SU-DHL-6 (cell line): ENCODE measurements at regions not wholly inside any gene's neighbourhood (a gene's known extent, or its start where the extent isn't known, plus 50 kb on each side); places are given as distances from the start of the nearest gene placed in this dataset.

ENCODE experiments used
- H2AFZ ChIP-seq: fragments of 200-600 bp; sonication (generic); 2 replicates; pipeline ENCODE4 v1.6.1; 2014; ENCODE audit warnings: low read depth, mild to moderate bottlenecking, moderate library complexity, mixed read lengths, antibody characterized with exemption, low read length; ENCODE audit not compliant: severe bottlenecking
- H3F3A ChIP-seq: fragments of 200-600 bp; shearing (Covaris generic); 2 replicates; pipeline ENCODE4 v1.6.0; 2016; ENCODE audit warnings: antibody characterized with exemption, mild to moderate bottlenecking; ENCODE audit not compliant: insufficient read depth
- H3K27ac ChIP-seq: fragments of 200-600 bp; sonication (generic); 2 replicates; pipeline ENCODE4 v1.5.1; 2016; ENCODE audit warnings: low read depth, mild to moderate bottlenecking, low read length, moderate library complexity, mixed read lengths
- H3K27me3 ChIP-seq: fragments of 200-600 bp; sonication (generic), shearing (Covaris generic); 2 replicates; pipeline ENCODE4 v1.6.0; 2014; ENCODE audit warnings: mild to moderate bottlenecking, low read length
- H3K36me3 ChIP-seq: fragments of 200-600 bp; sonication (generic); 2 replicates; pipeline ENCODE4 v1.6.1; 2014; ENCODE audit warnings: mild to moderate bottlenecking, low read length, mixed read lengths
- H3K4me2 ChIP-seq: fragments of 300-600, 200-600 bp; shearing (Covaris generic), sonication (generic); 2 replicates; pipeline ENCODE4 v1.6.0; 2014; ENCODE audit warnings: low read length, low read depth, mild to moderate bottlenecking; ENCODE audit not compliant: poor library complexity, severe bottlenecking
- H3K4me3 ChIP-seq: fragments of 200-600 bp; sonication (generic); 2 replicates; pipeline ENCODE4 v1.5.1; 2014; ENCODE audit warnings: antibody characterized with exemption, low read length, mild to moderate bottlenecking, mixed read lengths; ENCODE audit not compliant: insufficient read depth, poor library complexity, severe bottlenecking
- H3K79me2 ChIP-seq: fragments of 200-600 bp; sonication (generic); 2 replicates; pipeline ENCODE4 v1.6.1; 2014; ENCODE audit warnings: mild to moderate bottlenecking, low read length, moderate library complexity; ENCODE audit not compliant: insufficient read depth
- H3K9ac ChIP-seq: fragments of 200-600 bp; sonication (generic); 2 replicates; pipeline ENCODE4 v1.7.0; 2014; ENCODE audit warnings: mild to moderate bottlenecking, low read length
- H3K9me2 ChIP-seq: fragments of 200-600 bp; sonication (generic); replicated peaks from 2 replicates; pipeline ENCODE4 v1.6.1; 2014; ENCODE audit warnings: low read length; ENCODE audit not compliant: insufficient read depth
- H3K9me3 ChIP-seq: fragments of 200-600 bp; sonication (generic); 2 replicates; pipeline ENCODE4 v1.6.1; 2014; ENCODE audit warnings: low read length, mixed read lengths; ENCODE audit not compliant: insufficient read depth
- H4K20me1 ChIP-seq: fragments of 200-600 bp; sonication (generic); 2 replicates; pipeline ENCODE4 v1.6.1; 2014; ENCODE audit warnings: low read depth, mild to moderate bottlenecking, antibody characterized with exemption, low read length, moderate library complexity, mixed read lengths
- CTCF ChIP-seq: fragments of 200-600 bp; sonication (generic); IDR thresholded peaks from one replicate; pipeline ENCODE4 v1.5.1; 2017; ENCODE audit warnings: antibody characterized with exemption, mild to moderate bottlenecking, low read length, moderate library complexity; ENCODE audit not compliant: insufficient read depth, poor library complexity, severe bottlenecking
- EZH2phosphoT487 ChIP-seq: fragments of 200-600 bp; sonication (generic), shearing (Covaris generic); conservative IDR thresholded peaks from 2 replicates; pipeline ENCODE4 v1.6.1; 2018; ENCODE audit warnings: mild to moderate bottlenecking, antibody characterized with exemption, low read length, moderate library complexity, mixed read lengths

- Histone ChIP-seq H4K20me1 (no peaks in the 10 kb centered on the region), H3K27ac (no peak overlapping the region), H3F3A (no peaks in the 10 kb centered on the region), H3K9me3 (no peaks in the 10 kb centered on the region), H3K9me2 (no peaks in the 10 kb centered on the region; the same call in 1 of the 2 replicates), H3K9ac (no peak overlapping the region), H3K4me2 (no peak overlapping the region), H2AFZ (no peak overlapping the region), H3K4me3 (no peak overlapping the region), H3K36me3 (no peaks in the 10 kb centered on the region), H3K79me2 (no peaks in the 10 kb centered on the region), H3K27me3 (no peaks in the 10 kb centered on the region)
- no peak for TF ChIP-seq CTCF
- no peak for TF ChIP-seq EZH2phosphoT487
Observed at GRCh38 chr5:145118127-145118526, 717.0 kb downstream of the PRELID2 start.

GRCh38 chr5:145117285-145117684, 717.9 kb downstream of the PRELID2 start:
- no peak for TF ChIP-seq EZH2phosphoT487
- TF ChIP-seq CTCF: no peak

GRCh38 chr5:145111420-145111819, 723.7 kb downstream of the PRELID2 start:
- no peak for TF ChIP-seq EZH2phosphoT487
- no peak for TF ChIP-seq CTCF
- no peaks in the 10 kb centered on the region for H3K79me2 ChIP-seq
- no peak overlapping the region for H2AFZ ChIP-seq
- H3K4me2 ChIP-seq: no peak overlapping the region
- no peaks in the 10 kb centered on the region for H3K27me3 ChIP-seq
- no peaks in the 10 kb centered on the region for H4K20me1 ChIP-seq
- H3K27ac ChIP-seq: no peak overlapping the region
- no peaks in the 10 kb centered on the region for H3K36me3 ChIP-seq
- H3F3A ChIP-seq: no peaks in the 10 kb centered on the region
- no peaks in the 10 kb centered on the region for H3K9me3 ChIP-seq
- no peak overlapping the region for H3K9ac ChIP-seq
- no peak overlapping the region for H3K4me3 ChIP-seq
- H3K9me2 ChIP-seq: no peaks in the 10 kb centered on the region; the same call in 1 of the 2 replicates

More at GRCh38 chr5:145117285-145117684, 717.9 kb downstream of the PRELID2 start:
- no peak overlapping the region for H3K27ac ChIP-seq
- H3K9ac ChIP-seq: no peak overlapping the region
- no peak overlapping the region for H3K4me3 ChIP-seq
- H3K36me3 ChIP-seq: no peaks in the 10 kb centered on the region
- no peak overlapping the region for H2AFZ ChIP-seq
- H3K9me2 ChIP-seq: no peaks in the 10 kb centered on the region; the same call in 1 of the 2 replicates
- H3K4me2 ChIP-seq: no peak overlapping the region
- no peaks in the 10 kb centered on the region for H3K9me3 ChIP-seq
- no peaks in the 10 kb centered on the region for H4K20me1 ChIP-seq
- H3F3A ChIP-seq: no peaks in the 10 kb centered on the region
- no peaks in the 10 kb centered on the region for H3K27me3 ChIP-seq
- H3K79me2 ChIP-seq: no peaks in the 10 kb centered on the region
